Dedifferentiated amniotic fluid mesenchymal stem cell (primary cell): ENCODE measurements at regions not wholly inside any gene's neighbourhood (a gene's known extent, or its start where the extent isn't known, plus 50 kb on each side); places are given as distances from the start of the nearest gene placed in this dataset.

ENCODE experiments used
- DNase-seq: peaks from one replicate; pipeline ENCODE4 v3.0.0-alpha.2; 2016; ENCODE audit errors: extremely low spot score

GRCh38 chr9:108645520-108645919, 210.3 kb downstream of the ACTL7B start:
- no peak for DNase-seq

DNA sequence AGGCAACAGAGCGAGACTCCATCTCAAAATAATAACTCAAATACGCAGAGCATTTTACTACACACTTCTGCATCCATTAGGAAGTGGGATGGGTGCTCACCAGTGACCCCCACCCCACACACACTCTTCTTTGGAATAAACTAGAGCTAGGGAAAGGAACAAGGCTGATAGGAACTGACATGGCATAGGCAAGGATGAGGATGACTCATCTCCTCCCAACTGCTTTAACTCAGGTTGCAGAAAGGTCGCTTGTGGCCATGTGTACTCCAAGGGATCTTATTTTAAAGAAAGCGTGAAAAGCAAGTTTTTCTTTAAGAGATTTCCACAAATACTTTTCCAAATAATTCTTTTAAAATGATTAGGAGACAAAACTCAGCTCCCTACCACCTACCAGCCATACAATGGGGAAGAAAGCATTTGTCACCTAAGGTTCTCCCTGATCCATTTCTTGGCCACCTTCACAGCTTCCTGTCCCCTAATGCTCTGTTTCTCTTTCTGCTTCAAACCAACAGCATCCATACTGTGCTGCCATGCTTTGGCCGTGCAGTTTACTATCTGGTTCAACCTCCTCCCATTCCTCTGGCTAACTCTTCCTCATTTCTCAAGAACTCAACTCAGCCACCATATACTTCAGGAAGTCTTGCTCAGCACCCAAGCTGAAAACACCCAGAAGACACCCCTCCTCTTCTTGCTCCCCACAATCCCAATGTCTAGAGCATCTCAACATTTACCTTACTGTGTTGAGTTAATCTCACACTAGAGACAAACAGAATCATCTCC, 211.9 kb downstream of the ACTL7B start:
- DNase-seq, result no peak

- no peak for DNase-seq
Measured at GRCh38 chr9:108642871-108643270, 212.9 kb downstream of the ACTL7B start.

DNA sequence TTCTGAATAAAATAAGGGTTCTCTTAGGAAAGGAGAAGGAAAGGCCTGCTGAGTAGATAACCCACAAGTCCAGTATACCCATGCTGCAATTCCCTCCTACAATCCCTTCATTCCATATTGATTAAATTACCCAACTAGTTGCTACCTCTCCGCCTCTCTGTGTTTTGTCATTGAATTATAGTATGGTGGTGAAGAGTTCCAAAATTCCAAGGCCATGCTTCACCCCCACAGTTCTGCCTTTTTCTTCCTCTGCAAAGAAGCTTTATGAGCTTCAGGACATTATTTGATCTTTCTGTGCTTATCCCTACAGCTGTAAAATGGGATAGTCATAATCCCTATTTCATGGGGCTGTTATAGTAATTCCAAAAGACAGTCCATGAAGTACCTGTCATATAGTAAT, 215.6 kb downstream of the ACTL7B start:
- DNase-seq, result no peak

GRCh38 chr9:108639696-108640095, 216.1 kb downstream of the ACTL7B start:
- no peak for DNase-seq

- no peak for DNase-seq
Measured at GRCh38 chr9:108639091-108639490, 216.7 kb downstream of the ACTL7B start.

DNA sequence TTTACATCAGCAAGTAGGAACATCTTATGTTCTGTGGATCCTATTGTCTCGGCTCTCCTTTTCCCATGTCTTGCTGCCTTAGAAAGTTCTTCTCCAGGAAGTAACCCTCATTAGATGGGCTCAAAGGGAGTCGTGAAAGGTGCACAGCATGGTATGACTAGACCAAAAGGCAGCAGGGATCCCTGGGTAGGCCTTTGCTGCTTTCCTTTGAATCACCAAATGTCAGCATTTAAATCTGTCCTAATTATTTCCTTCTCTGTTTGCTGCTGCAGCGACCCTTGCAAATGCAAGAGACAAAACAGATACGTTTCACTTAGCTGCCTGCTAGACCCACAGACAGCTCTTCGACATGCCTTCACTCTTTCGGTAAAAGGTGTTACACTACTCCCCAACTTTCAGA, 218.4 kb downstream of the ACTL7B start:
- no peak for DNase-seq

DNA sequence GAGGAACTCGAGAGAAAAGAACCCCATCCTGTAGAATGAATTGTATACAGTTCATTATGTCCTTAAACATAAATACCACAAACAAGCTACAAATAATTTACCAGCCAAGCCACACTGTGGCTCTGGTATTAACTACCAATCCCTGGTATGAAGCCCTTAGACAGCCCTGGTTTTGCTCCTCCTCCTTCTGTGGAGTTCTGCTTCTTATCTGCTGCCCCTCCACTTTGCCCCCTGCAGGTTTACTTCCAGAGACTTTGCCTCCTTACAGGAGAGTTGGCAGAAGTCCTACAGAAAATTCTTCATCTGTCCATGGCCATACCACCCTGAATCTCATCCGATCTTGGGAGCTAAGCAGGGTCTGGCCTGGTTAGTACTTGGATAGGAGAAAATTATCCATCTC, 219.8 kb downstream of the ACTL7B start:
- no peak for DNase-seq

DNA sequence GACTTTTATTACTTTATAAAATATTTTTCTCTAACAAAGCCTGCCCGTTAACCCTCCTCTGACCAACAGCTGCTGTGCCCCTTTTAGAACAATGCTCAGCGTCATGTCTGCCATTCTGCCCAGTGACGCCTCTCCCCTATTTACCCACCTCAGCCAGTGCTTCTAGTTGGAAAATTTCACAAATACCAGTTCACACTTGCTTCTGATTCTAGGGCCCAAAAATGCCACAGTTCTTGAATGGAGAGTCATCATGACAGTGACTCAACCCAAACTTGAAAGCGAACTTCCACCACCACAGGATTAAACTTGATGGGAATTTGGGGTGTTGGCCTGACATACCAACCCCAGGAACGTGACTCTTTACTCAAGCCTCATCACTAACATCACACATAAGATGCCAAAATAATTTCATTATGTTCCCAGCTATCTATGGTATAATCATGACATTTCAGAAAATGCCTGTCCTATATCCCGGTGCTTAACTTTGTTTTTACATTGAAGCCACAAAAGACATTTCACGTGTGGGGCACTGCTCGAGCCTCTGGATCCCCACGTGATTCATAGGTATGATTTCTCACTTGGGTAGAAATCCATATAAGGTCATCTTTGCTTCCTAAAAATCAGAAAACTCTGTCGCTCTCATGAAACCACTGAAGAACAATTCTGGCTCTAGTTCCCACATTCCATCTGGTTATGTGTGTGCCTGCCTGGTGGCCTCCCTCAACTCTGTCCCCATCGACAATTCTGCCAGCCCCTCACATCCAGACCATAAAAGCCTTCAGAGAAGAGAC, 220.9 kb downstream of the ACTL7B start:
- no peak for DNase-seq

GRCh38 chr9:108634204-108634603, 221.6 kb downstream of the ACTL7B start:
- no peak for DNase-seq

DNA sequence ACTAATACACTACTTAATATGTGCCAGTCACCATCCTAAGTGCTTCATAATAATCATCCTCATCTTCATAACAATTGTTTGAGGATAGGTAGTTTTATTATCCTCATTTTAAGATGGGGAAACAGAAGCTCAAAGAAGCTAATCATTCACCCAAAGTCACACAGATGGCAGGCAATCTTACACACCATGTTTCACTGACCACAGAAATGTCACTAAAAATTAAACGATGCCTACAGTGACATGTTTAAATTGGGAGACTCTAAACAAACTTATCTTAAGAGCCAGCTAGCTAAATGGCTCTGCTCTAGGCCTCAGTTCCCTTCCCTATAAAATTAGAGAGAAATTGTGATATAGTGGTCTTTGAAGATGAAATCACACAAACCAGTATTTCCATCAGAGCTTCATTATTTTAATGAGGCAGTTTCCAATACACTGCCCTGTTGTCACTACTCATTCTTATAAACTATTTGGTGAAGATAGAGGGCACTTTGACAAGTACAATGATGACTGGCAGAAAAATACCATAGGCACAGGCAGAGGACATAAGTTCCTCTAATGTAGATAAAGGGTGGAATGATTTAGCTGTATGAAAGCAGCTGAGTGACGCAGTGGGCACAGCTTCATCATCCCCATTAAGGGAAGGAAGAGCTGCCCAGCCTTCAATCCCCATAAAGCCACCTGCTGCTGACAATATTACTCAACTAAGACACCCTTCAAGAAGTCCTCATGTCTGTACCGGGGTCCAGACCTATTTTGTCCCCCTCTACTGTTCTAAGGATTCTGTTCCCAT, 224.1 kb downstream of the ACTL7B start:
- no peak for DNase-seq

DNA sequence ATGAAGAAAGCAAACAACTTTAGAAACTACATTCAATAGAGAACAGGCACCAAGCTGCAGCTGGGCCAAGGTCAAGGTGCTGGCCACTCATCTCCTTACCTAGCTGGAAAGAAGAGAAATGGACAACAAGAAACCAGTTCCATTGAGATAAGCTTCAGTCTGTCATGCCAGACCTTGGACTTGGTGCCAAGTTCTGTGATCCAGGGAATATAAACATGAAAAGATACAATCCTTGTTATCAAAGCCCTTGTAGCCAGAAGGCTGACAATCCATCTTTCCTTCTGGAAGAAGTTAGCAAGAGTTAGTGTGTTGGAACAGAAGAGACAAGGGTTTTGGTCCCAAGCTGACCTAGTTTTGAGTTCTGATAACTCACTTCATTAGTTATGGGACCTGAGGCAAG, 227.5 kb downstream of the ACTL7B start:
- no peak for DNase-seq

GRCh38 chr9:108626743-108627142, 229.0 kb downstream of the ACTL7B start:
- no peak for DNase-seq

- DNase-seq, result peak; percentile 28
Measured at GRCh38 chr9:108621991-108622855, 233.6 kb downstream of the ACTL7B start.

DNA sequence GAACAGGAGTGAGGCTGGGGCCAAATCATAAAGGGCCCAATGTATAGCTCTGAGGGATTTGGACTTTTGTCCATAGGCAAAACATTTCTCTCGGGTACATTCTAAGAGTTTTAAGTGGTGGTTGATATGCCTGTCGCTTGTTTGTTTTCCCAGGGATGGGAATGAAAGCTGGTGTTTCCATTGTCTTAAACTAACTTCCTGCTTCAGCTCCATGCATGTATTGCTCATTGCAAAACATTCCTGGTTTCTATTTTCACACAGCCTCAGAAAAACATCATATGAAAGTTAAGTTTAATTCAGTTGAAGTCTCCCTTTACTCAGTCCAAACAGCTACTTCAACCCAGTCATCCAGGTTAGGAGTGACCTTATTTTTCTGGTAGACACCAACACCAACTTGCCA, 235.0 kb downstream of the ACTL7B start:
- no peak for DNase-seq

DNA sequence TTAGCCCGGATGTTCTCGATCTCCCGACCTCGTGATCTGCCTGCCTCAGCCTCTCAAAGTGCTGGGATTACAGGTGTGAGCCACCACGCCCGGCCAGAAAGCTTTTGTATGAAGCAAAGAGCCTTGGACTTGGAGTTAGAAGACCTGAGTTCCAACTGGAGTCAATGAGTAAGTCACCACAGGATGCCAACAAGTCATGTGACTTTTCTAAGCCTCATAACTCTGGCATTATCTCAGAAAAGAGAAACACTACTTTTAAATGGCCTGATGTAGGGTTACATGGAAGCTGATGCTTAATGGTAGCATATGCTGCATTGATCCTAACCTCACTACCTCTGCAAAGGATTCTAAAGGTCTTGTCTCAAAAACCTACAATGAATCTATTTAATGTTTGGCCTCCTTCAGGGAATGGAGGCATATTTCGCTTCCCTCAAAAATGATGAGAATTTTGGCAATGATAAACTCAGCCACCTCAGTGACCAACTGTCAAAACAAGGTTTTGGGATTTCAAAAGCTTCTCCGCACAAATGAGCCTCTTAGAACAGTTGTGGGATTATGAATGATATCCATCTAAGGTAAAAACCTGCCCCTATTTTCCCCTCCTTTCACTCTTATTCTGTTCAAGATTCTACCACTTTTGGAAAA, 236.8 kb downstream of the ACTL7B start:
- DNase-seq, result no peak

DNA sequence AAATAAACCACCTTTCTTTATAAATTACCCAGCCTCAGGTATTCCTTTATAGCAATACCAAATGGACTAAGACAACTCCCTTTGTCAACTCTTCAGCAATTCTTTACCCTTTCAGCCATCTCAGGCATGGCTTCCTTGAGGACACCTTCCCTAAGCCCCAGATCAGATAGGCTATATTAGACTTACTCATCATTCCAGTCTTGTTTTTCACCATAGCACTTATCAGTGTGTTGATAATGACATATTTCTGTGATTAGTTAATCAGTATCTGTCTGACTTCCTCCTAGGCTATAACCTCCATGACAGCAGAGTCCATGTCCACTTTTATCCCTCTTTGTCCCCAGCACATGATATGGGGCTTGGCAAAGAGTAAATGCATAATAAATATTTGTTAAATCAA, 238.1 kb downstream of the ACTL7B start:
- DNase-seq, result no peak

- no peak for DNase-seq
Measured at GRCh38 chr9:108615152-108615551, 240.6 kb downstream of the ACTL7B start.

DNA sequence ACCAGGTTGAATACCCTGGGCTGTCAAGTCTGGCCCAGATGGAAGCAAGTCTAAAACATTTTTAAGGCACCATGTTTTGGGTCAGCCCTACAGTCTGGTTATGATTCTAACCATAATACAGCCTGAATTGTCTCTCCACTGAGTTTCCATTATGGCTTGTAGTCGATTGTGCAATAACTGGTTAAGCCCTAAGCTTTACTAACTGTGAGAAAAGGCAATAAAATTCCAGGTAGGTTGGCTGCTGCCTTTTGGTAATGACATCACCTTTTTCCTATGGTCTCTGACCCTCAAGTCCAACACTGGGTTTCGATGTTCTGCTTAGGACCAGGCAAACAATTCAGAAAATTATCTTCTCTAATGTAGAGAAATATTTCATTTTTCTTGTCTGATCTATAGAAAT, 243.3 kb downstream of the ACTL7B start:
- DNase-seq, result no peak

GRCh38 chr9:108609897-108610253, 245.9 kb downstream of the ACTL7B start:
- no peak for DNase-seq
